Skeletal muscle cell (primary cell): ENCODE measurements at regions not wholly inside any gene's neighbourhood (a gene's known extent, or its start where the extent isn't known, plus 50 kb on each side); places are given as distances from the start of the nearest gene placed in this dataset.
"Not testable (repeated sequence)": the region's sequence is repeated elsewhere in the genome, so short reads cannot be mapped to it uniquely, and the experiment has no call there.

ENCODE experiments used
- DNase-seq: peaks from one replicate; pipeline ENCODE4 v3.0.0-alpha.2; 2010; ENCODE audit warnings: low read depth
- H3K4me3 ChIP-seq: 2 replicates; pipeline ENCODE4 v1.5.1; 2011; ENCODE audit warnings: low read depth, mild to moderate bottlenecking, control low read depth, low read length, moderate library complexity

DNA sequence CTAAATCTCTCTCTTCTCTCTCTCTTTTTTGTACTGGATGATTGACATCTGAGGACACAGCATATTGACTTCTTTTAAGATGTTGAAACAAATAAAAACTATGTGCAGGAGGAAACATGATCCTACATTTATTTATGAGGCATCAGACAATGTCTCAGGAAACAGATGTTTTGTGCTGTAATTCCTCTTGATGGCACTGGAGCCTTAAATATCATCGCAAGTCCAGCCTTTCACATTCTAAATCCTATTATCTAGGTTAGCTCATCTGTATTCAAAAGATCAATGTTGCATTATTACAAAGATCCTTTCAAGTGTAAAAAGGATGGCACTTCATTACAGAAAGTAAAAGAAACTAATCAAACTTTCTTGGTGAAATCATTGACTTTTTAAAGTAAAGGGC is 63.9 kb downstream of the MAT2B start:
- peak; percentile 15 for DNase-seq
- H3K4me3 ChIP-seq = no peak overlapping the region

GRCh38 chr5:163571744-163572143 is 66.3 kb downstream of the MAT2B start:
- peak; percentile 86 for DNase-seq
- H3K4me3 ChIP-seq = no peak overlapping the region

DNA sequence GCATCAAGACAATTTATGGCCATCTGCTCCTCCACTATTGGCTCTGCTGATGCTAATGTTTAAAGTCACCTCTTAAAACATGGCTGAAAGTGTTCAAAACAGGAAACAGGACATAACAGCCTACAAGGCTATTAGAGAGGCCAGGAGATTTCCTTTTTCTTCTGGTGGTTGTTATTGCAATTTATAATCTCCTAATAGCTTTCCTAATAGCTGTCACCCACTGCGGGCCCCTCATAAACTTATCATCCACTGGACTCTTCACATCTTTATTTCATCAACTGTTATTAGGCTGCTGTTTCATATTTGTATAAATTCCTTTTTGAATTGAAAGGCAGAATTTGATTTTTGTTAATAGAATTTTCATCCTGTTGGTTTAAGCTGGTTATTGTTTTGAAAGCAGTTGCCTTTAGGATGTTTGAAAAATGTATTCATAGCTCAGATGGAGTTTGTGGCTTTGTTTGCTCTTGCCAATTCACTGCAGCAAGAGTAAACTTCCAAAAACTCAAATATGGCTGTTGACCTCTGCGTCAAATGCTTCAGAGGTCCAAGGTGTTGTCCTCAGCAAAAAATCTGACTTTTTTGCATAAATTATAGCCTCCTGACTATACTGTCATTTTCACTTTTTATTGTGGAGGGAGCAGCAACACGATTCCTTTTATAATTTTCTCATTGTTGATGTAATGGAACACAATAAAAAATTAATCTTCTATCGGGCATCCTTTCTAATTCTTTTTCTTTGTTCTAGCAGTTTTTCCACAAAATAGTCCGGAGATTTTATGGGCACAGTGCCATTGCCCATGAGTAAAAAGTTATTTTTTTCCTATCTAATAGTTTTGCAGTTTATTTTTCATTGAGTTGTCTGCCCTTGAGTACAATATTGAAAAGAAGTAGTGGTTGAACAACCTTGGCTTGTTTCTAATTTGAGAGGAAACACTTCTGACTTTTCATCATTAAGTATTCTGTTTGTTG is 69.3 kb downstream of the MAT2B start:
- no peak overlapping the region for H3K4me3 ChIP-seq
- DNase-seq = no peak

GRCh38 chr5:163578652-163579051 is 73.2 kb downstream of the MAT2B start:
- DNase-seq = no peak

DNA sequence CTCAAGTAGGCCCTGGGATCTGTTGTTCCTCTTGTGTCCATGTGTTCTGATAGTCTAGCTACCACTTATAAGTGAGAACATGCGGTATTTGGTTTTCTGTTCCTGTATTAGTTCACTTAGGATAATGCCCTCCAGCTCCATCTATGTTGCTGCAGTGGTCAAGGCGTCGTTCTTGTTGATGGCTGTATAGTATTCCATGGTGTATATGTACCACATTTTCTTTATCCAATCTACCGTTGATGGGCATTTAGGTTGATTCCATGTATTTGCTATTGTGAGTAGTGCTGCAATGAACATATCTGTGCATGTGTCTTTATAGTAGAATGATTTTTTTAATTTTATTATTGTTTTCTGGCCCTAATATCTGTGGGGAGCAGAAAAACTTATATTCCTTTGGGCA is 74.3 kb downstream of the MAT2B start:
- H3K4me3 ChIP-seq = no peak overlapping the region
- DNase-seq = no peak

More at GRCh38 chr5:163578652-163579051, 73.2 kb downstream of the MAT2B start:
- H3K4me3 ChIP-seq = no peak overlapping the region

GRCh38 chr5:163580516-163580915 is 75.1 kb downstream of the MAT2B start:
- DNase-seq = no peak
- H3K4me3 ChIP-seq = no peak overlapping the region

DNA sequence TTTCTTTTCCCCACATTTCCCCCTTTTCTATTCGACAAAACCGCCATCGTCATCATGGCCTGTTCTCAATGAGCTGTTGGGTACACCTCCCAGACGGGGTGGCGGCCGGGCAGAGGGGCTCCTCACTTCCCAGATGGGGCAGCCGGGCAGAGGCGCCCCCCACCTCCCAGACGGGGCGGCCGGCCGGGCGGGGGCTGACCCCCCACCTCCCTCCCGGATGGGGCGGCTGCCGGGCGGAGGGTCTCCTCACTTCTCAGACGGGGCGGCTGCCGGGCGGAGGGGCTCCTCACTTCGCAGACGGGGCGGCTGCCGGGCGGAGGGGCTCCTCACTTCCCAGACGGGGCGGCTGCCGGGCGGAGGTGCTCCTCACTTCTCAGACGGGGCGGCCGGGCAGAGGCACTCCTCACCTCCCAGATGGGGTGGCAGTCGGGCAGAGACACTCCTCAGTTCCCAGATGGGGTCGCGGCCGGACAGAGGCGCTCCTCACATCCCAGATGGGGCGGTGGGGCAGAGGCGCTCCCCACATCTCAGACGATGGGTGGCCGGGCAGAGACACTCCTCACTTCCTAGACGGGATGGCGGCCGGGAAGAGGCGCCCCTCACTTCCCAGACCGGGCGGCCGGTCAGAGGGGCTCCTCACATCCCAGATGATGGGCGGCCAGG is 78.2 kb downstream of the MAT2B start:
- not testable (repeated sequence) for H3K4me3 ChIP-seq, DNase-seq

DNA sequence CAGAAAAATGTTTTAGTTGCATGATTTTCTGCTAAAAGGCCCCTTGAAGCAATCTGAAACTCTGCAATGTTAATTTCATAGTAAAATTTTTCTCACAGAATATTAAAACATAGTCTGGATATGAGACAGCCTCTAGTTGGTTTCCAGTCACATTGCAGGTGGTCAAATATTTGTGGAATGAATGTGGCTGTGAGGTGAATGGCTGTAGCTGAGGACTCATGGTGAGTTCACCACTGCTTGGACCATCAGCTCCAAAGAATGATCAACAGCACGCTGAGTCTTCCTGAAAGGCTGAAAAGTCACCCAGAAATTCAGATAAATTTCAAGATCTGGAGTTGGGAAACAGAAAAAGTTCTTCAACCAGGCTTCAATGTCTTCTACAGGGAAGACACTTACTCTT is 79.8 kb downstream of the MAT2B start:
- no peak for DNase-seq

GRCh38 chr5:163586531-163586956 is 81.1 kb downstream of the MAT2B start:
- no peak for DNase-seq
- no peak overlapping the region for H3K4me3 ChIP-seq

More for the DNA sequence above, 79.8 kb downstream of the MAT2B start:
- no peak overlapping the region for H3K4me3 ChIP-seq

DNA sequence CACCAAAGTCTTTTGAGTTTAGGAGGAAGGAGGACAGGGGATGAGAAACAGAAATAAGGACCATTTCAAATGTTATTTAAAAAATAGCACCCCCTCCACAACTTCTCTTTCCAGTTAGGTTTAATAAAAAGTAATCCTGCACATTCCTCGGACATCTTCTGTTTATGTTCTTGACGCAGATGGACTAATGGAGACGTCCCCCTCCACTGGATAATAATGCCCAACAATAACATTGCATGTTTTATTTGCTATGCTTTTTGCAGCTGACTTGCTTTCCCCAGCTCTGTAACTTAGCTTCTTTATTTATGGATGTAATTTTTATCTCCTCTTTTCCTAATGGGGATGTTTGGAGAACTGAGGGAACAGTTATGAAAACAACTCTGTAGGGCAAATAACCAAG is 89.5 kb downstream of the MAT2B start:
- no peak for DNase-seq
- no peak overlapping the region for H3K4me3 ChIP-seq

DNA sequence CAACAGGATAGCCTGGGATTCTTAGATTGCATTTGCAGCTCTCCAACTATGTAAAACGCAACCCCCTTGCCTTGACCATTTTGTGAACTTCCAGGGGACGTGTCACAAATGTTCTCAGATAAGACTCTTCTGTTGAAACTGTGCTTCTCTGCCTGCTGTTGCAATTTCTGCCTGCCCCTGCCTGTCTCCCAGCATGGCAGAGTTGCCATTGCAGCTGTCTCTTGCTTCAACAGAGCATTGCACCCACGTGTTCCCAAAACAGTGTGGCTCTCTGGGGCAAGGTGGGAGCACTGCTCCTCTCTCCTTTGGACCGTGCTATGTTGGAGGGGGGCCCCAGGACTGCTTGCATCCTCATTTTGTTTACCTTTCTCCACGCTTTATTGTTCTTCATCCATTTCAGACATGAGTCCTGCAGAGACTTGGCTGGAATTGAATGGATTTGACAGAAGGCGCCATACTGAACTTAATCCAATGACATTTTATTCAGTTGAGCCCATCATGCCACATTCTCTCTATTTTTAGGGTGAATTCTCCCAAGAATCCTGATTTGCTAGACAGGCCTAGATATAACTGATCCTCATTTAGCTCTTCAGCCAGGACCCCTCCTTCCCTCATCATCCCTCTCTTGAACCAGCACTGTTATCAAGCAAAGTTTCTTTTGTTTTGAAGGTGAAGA is 90.7 kb downstream of the MAT2B start:
- H3K4me3 ChIP-seq = no peak overlapping the region
- DNase-seq = no peak

- no peak for DNase-seq
- H3K4me3 ChIP-seq = no peak overlapping the region
Observed at GRCh38 chr5:163596608-163597315, 91.3 kb downstream of the MAT2B start.

DNA sequence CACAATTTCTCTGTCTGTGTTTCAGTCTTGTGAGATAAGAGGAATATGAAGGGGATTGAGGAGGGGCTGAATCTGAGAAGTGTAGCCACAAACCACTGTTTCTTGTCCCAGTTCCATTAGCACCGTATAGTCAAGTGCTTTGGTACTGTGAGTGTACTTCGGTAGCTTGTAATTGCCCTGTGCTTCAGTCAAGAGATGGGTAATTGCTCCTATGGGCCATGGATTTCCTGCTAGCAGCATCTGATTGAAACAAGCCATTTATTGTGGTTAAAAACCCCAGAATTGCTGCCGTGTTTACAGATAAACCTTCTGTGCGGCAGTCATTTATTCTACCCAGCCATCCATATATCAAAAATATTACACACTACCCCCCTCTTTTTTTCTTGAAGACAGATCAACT is 98.6 kb downstream of the MAT2B start:
- no peak overlapping the region for H3K4me3 ChIP-seq
- DNase-seq = no peak

DNA sequence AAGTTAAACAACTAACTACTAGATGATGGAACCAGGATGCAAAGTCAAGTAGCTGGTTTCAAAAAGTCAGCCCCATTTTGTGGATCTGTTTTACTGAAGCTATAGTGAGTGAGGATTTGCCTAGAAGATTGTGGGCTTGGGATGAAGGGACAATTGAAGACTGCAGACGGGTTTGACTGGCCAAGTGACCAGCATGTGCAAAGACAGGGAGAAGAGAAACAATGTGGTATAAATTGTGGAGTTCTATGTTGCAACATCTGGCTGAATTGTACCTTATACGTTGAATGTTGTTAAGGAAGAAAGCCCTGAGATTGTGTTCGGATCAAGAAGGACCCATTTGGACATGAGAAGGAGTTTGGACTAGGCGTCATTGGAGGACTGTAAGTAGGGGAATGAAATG is 101.8 kb downstream of the MAT2B start:
- no peak overlapping the region for H3K4me3 ChIP-seq
- DNase-seq = no peak

DNA sequence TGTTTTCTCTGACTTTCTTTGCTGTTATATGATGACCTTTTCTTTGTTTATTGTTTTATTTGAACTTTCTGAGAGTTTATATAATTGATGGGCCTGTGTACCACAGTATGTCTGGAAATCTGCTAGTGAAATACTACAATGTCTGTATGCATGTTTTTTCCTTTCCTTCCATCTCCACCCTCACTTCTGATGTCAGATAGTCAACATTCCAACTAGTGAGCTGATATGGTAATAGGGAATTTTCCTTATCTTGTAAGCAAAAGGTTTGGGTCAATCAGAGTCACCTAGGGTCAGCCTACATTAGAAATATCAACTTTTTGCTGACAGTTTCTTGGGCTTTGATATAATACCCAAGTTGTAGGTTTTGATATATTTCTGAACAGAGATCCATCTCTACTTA is 103.2 kb downstream of the MAT2B start:
- DNase-seq = no peak
- H3K4me3 ChIP-seq = no peak overlapping the region

DNA sequence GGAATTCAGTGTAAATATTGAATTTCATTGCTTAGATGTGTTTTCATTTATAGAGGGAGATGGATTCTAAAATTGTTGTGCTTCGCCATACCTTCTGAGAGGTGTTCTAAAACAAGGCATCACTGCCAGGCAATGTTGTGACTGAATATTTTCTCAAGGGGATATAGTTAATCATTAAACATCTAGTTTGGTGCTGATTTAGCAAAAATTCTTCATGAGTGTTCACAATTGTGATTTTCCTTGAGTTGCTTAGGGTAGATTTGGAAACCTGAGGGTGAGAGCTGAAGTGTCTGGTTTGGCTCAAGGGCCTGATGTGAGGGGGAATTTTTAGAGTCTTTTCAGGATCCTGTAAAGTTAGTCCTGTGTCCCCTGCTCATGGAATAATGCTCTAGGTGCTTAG is 104.5 kb downstream of the MAT2B start:
- DNase-seq = no peak
- H3K4me3 ChIP-seq = no peak overlapping the region

- H3K4me3 ChIP-seq = no peak overlapping the region
- DNase-seq = no peak
Observed at GRCh38 chr5:163612358-163613149, 107.1 kb downstream of the MAT2B start.

- H3K4me3 ChIP-seq = no peak overlapping the region
- no peak for DNase-seq
Observed at GRCh38 chr5:163613150-163613442, 107.7 kb downstream of the MAT2B start.

DNA sequence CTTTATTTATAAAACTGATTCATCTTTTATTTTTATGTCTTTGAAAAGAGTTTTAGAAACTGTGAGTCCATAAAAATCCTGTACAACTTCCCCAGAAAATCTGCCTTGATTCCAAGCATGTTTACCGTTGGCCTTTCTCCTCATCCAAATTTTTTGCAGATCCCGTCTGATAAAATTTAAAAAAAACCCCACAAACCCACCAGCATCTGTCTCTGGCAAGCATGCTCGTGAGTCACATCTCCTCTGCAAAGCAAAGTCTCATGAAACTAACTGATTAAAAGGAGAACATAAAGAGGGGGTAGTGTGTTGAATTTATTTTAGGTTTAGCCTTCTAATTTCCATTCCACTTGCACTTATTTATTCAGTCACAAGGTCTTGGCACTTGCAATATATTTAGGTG is 109.4 kb downstream of the MAT2B start:
- no peak overlapping the region for H3K4me3 ChIP-seq
- DNase-seq = no peak
